ENCODE measurements at regions not wholly inside any gene's neighbourhood (a gene's known extent, or its start where the extent isn't known, plus 50 kb on each side); places are given as distances from the start of the nearest gene placed in this dataset.

DNA sequence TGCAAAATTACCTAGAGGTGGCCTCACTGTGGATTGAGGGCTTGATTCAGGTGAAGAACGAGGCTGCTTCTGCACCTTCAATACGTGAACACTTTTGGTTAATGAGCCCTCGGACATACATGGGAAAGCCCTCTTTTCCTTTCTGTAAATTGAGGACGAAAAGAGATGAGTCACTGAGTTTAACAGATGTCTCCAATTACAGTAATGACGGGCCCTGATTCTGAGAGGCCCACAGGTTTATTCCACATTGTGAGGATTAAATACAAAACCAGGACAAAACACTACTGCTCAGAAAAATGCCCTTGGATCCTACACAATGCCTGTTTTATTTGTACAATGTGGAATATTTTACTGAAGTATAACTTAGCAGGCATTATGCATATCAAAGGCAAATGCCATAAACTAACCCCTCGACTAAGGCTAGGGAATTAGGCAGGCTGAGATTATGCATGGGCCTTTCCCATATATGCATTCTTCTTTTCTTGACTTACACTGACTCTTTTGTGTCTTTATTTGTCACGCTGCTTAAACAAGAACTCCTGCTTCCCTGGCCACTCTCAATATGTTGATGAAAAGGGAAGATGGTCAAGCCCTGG is 819.9 kb downstream of the OLFM4 start:
- Histone ChIP-seq H3K27me3 (ENCODE audit: control insufficient read depth in 1 of 2, insufficient read depth in 1 of 2, low read length in 2 of 2) (no peaks in the 10 kb centered on the region), H2BK120ac (ENCODE audit: low read depth, low read length) (no peak overlapping the region), H3K18ac (ENCODE audit: low read depth in 1 of 2, low read length in 2 of 2) (no peak overlapping the region), H3K9me3 (ENCODE audit: control insufficient read depth, low read length) (no peaks in the 10 kb centered on the region), H3K4ac (ENCODE audit: low read depth in 1 of 2, low read length in 2 of 2) (no peak overlapping the region), H2BK12ac (ENCODE audit: low read length in 2 of 2) (no peak overlapping the region), H3K4me2 (ENCODE audit: low read length, poor library complexity, severe bottlenecking) (no peak overlapping the region), H2AFZ (ENCODE audit: low read depth, low read length) (no peak overlapping the region), H3K9ac (ENCODE audit: low read length) (no peak overlapping the region), H3K36me3 (ENCODE audit: control insufficient read depth in 1 of 2, insufficient read depth in 2 of 2, low read depth in 1 of 2, low read length in 2 of 2) (no peaks in the 10 kb centered on the region), H4K8ac (ENCODE audit: low read length) (no peak overlapping the region), H3K4me1 (ENCODE audit: control insufficient read depth, insufficient read depth, low read depth, low read length) (no peaks in the 10 kb centered on the region), H2BK15ac (ENCODE audit: low read depth, poor library complexity, severe bottlenecking) (no peak overlapping the region), H2AK5ac (ENCODE audit: low read length, severe bottlenecking) (no peak overlapping the region), H2BK5ac (ENCODE audit: low read depth, low read length, poor library complexity, severe bottlenecking) (no peak overlapping the region), H3K23ac (ENCODE audit: low read length in 2 of 2) (no peak overlapping the region), H3K79me1 (replicated peaks; ENCODE audit: low read length, poor library complexity, severe bottlenecking) (no peaks in the 10 kb centered on the region), H4K91ac (ENCODE audit: low read length) (no peak overlapping the region), H3K4me3 (ENCODE audit: insufficient read depth in 1 of 2, low read depth in 1 of 2, low read length in 2 of 2) (no peak overlapping the region), H3K14ac (ENCODE audit: low read length in 2 of 2) (no peak overlapping the region), H3K27ac (ENCODE audit: low read length, poor library complexity, severe bottlenecking) (no peak overlapping the region)
- no peak for DNase-seq
- 82% methylated on average over 4 of the region's 7 CpGs for WGBS

- no peak overlapping the region for H3K27ac ChIP-seq (ENCODE audit: low read length, poor library complexity, severe bottlenecking)
- no peak overlapping the region for H3K4me2 ChIP-seq (ENCODE audit: low read length, poor library complexity, severe bottlenecking)
- no peak overlapping the region for H3K14ac ChIP-seq (ENCODE audit: low read length in 2 of 2)
- H2BK15ac ChIP-seq (ENCODE audit: low read depth, poor library complexity, severe bottlenecking), result no peak overlapping the region
- no peaks in the 10 kb centered on the region for H3K79me1 ChIP-seq (replicated peaks; ENCODE audit: low read length, poor library complexity, severe bottlenecking)
- no peak overlapping the region for H2AK5ac ChIP-seq (ENCODE audit: low read length, severe bottlenecking)
- H4K91ac ChIP-seq (ENCODE audit: low read length), result no peak overlapping the region
- H4K8ac ChIP-seq (ENCODE audit: low read length), result no peak overlapping the region
- no peaks in the 10 kb centered on the region for H3K27me3 ChIP-seq (ENCODE audit: control insufficient read depth in 1 of 2, insufficient read depth in 1 of 2, low read length in 2 of 2)
- H2BK120ac ChIP-seq (ENCODE audit: low read depth, low read length), result no peak overlapping the region
- no peak overlapping the region for H2BK5ac ChIP-seq (ENCODE audit: low read depth, low read length, poor library complexity, severe bottlenecking)
- H3K18ac ChIP-seq (ENCODE audit: low read depth in 1 of 2, low read length in 2 of 2), result no peak overlapping the region
- H3K4me3 ChIP-seq (ENCODE audit: insufficient read depth in 1 of 2, low read depth in 1 of 2, low read length in 2 of 2), result no peak overlapping the region
- no peak overlapping the region for H2AFZ ChIP-seq (ENCODE audit: low read depth, low read length)
- peaks cover 4% of the 10 kb centered on the region for H3K9me3 ChIP-seq (ENCODE audit: control insufficient read depth, low read length)
- WGBS, result 100% methylated on average over 1 of the region's 4 CpGs
- H3K4me1 ChIP-seq (ENCODE audit: control insufficient read depth, insufficient read depth, low read depth, low read length), result no peaks in the 10 kb centered on the region
- H3K36me3 ChIP-seq (ENCODE audit: control insufficient read depth in 1 of 2, insufficient read depth in 2 of 2, low read depth in 1 of 2, low read length in 2 of 2), result no peaks in the 10 kb centered on the region
- H3K9ac ChIP-seq (ENCODE audit: low read length), result no peak overlapping the region
- DNase-seq, result no peak
- H3K23ac ChIP-seq (ENCODE audit: low read length in 2 of 2), result no peak overlapping the region
- no peak overlapping the region for H2BK12ac ChIP-seq (ENCODE audit: low read length in 2 of 2)
- H3K4ac ChIP-seq (ENCODE audit: low read depth in 1 of 2, low read length in 2 of 2), result no peak overlapping the region
These were observed 825.7 kb downstream of the OLFM4 start for GRCh38 chr13:53854321-53854720.

DNA sequence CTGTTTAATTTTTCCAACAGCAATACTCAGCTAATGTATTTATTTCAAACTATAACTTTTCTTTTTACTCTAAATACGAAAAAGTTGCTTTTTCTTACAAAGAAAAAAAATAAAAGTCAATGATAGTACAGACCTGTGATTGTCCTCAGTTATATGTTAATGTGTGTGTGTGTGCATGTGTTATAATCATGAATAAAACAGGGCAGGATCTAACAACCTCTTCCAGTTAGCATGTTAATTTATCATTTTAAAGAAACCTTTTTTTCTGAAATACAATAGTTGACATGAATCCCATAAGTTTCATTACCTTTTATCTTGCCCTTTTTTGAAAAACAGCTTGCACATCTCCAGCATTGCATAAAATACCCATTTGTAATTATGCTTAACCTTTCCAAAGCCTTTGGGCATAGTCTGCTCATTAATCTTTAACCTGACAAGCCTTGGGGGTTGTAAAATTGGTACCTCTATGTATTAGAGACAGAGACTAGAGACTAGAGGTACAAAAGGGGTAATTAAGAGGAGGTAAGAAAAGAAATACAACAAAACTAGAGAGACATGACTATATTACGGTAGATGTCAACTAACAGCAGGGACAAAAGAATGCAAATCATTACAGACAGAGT is 828.1 kb downstream of the OLFM4 start:
- H3K27me3 ChIP-seq (ENCODE audit: control insufficient read depth in 1 of 2, insufficient read depth in 1 of 2, low read length in 2 of 2), result no peaks in the 10 kb centered on the region
- no peak overlapping the region for H3K14ac ChIP-seq (ENCODE audit: low read length in 2 of 2)
- no peak overlapping the region for H3K4ac ChIP-seq (ENCODE audit: low read depth in 1 of 2, low read length in 2 of 2)
- H4K91ac ChIP-seq (ENCODE audit: low read length), result no peak overlapping the region
- no peak overlapping the region for H2BK120ac ChIP-seq (ENCODE audit: low read depth, low read length)
- no peak overlapping the region for H3K4me2 ChIP-seq (ENCODE audit: low read length, poor library complexity, severe bottlenecking)
- no peak overlapping the region for H3K4me3 ChIP-seq (ENCODE audit: insufficient read depth in 1 of 2, low read depth in 1 of 2, low read length in 2 of 2)
- H2BK15ac ChIP-seq (ENCODE audit: low read depth, poor library complexity, severe bottlenecking), result no peak overlapping the region
- H2BK5ac ChIP-seq (ENCODE audit: low read depth, low read length, poor library complexity, severe bottlenecking), result no peak overlapping the region
- H2AFZ ChIP-seq (ENCODE audit: low read depth, low read length), result no peak overlapping the region
- H2BK12ac ChIP-seq (ENCODE audit: low read length in 2 of 2), result no peak overlapping the region
- H3K23ac ChIP-seq (ENCODE audit: low read length in 2 of 2), result no peak overlapping the region
- no peak for DNase-seq
- H3K18ac ChIP-seq (ENCODE audit: low read depth in 1 of 2, low read length in 2 of 2), result no peak overlapping the region
- peaks cover 4% of the 10 kb centered on the region for H3K9me3 ChIP-seq (ENCODE audit: control insufficient read depth, low read length)
- H4K8ac ChIP-seq (ENCODE audit: low read length), result no peak overlapping the region
- WGBS, result no CpG with 5 or more reads among the region's 2 CpGs
- no peak overlapping the region for H2AK5ac ChIP-seq (ENCODE audit: low read length, severe bottlenecking)
- H3K79me1 ChIP-seq (replicated peaks; ENCODE audit: low read length, poor library complexity, severe bottlenecking), result no peaks in the 10 kb centered on the region
- H3K27ac ChIP-seq (ENCODE audit: low read length, poor library complexity, severe bottlenecking), result no peak overlapping the region
- H3K36me3 ChIP-seq (ENCODE audit: control insufficient read depth in 1 of 2, insufficient read depth in 2 of 2, low read depth in 1 of 2, low read length in 2 of 2), result no peaks in the 10 kb centered on the region
- no peaks in the 10 kb centered on the region for H3K4me1 ChIP-seq (ENCODE audit: control insufficient read depth, insufficient read depth, low read depth, low read length)
- no peak overlapping the region for H3K9ac ChIP-seq (ENCODE audit: low read length)

DNA sequence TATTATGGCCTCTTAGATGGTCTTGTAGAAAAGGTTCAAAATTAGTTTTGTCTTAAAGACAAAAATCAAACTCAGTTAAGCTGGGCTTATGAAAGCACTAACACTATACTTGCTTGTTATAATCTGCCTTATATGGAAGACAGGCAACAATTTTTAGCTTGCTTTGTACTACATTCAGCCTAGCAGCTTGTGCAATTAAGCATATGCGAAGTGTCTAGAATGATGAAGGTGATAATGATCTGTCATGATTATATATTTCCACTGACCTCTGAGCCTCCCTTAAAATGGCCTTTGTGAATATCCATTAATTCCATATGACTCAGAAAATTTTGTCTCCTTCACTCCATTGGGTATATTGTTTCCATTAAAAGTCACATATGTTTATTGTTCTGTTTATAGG is 834.9 kb downstream of the OLFM4 start:
- Histone ChIP-seq H3K9ac (ENCODE audit: low read length) (no peak overlapping the region), H3K14ac (ENCODE audit: low read length in 2 of 2) (no peak overlapping the region), H2BK120ac (ENCODE audit: low read depth, low read length) (no peak overlapping the region), H4K91ac (ENCODE audit: low read length) (no peak overlapping the region), H3K18ac (ENCODE audit: low read depth in 1 of 2, low read length in 2 of 2) (no peak overlapping the region), H4K8ac (ENCODE audit: low read length) (no peak overlapping the region), H3K4me2 (ENCODE audit: low read length, poor library complexity, severe bottlenecking) (no peak overlapping the region), H3K4me1 (ENCODE audit: control insufficient read depth, insufficient read depth, low read depth, low read length) (no peaks in the 10 kb centered on the region), H3K4ac (ENCODE audit: low read depth in 1 of 2, low read length in 2 of 2) (no peak overlapping the region), H2AFZ (ENCODE audit: low read depth, low read length) (no peak overlapping the region), H3K27ac (ENCODE audit: low read length, poor library complexity, severe bottlenecking) (no peak overlapping the region), H2AK5ac (ENCODE audit: low read length, severe bottlenecking) (no peak overlapping the region), H3K23ac (ENCODE audit: low read length in 2 of 2) (no peak overlapping the region), H2BK12ac (ENCODE audit: low read length in 2 of 2) (no peak overlapping the region), H3K4me3 (ENCODE audit: insufficient read depth in 1 of 2, low read depth in 1 of 2, low read length in 2 of 2) (no peak overlapping the region), H3K27me3 (ENCODE audit: control insufficient read depth in 1 of 2, insufficient read depth in 1 of 2, low read length in 2 of 2) (no peaks in the 10 kb centered on the region), H2BK5ac (ENCODE audit: low read depth, low read length, poor library complexity, severe bottlenecking) (no peak overlapping the region), H3K9me3 (ENCODE audit: control insufficient read depth, low read length) (peaks cover 3% of the 10 kb centered on the region), H3K79me1 (replicated peaks; ENCODE audit: low read length, poor library complexity, severe bottlenecking) (no peaks in the 10 kb centered on the region), H3K36me3 (ENCODE audit: control insufficient read depth in 1 of 2, insufficient read depth in 2 of 2, low read depth in 1 of 2, low read length in 2 of 2) (no peaks in the 10 kb centered on the region), H2BK15ac (ENCODE audit: low read depth, poor library complexity, severe bottlenecking) (no peak overlapping the region)
- no CpG with 5 or more reads among the region's 1 CpG for WGBS
- DNase-seq, result no peak

All from mesenchymal stem cell (in vitro differentiated cells and primary cell).